SK-N-MC (cell line): ENCODE measurements at regions not wholly inside any gene's neighbourhood (a gene's known extent, or its start where the extent isn't known, plus 50 kb on each side); places are given as distances from the start of the nearest gene placed in this dataset.

Source experiments
- DNase-seq: peaks from one replicate; pipeline ENCODE4 v3.0.0-alpha.2; 2011; ENCODE audit warnings: low read depth, low spot score
- H3K27ac ChIP-seq: fragments of 200-600 bp; sonication (generic); 2 replicates; pipeline ENCODE4 v1.5.1; 2016; ENCODE audit warnings: mixed run types
- H3K36me3 ChIP-seq: fragments of 200-600 bp; sonication (generic); 2 replicates; pipeline ENCODE4 v1.6.1; 2017; ENCODE audit warnings: antibody characterized with exemption, low read length, mixed read lengths; ENCODE audit not compliant: insufficient read depth
- H3K4me3 ChIP-seq: fragments of 200-600 bp; sonication (generic); 2 replicates; pipeline ENCODE4 v1.5.1; 2016
- H3K9ac ChIP-seq: fragments of 200-600 bp; sonication (generic); 2 replicates; pipeline ENCODE4 v1.8.0; 2017; ENCODE audit warnings: mixed run types, mixed read lengths; ENCODE audit not compliant: insufficient read length
- H3K9me3 ChIP-seq: fragments of 200-600 bp; sonication (generic); 2 replicates; pipeline ENCODE4 v1.6.1; 2017; ENCODE audit warnings: low read depth, mild to moderate bottlenecking, antibody characterized with exemption, low read length, moderate library complexity, mixed read lengths
- EZH2 ChIP-seq: fragments of 200-600 bp; sonication (generic); IDR thresholded peaks from one replicate; pipeline ENCODE4 v1.6.1; 2017; ENCODE audit warnings: antibody characterized with exemption
- FOXP2 ChIP-seq: optimal IDR thresholded peaks from 2 replicates; pipeline ENCODE3; 2011; ENCODE audit warnings: mild to moderate bottlenecking, moderate library complexity; ENCODE audit not compliant: insufficient read depth; ENCODE audit errors: extremely low read length, control extremely low read depth
- POLR2AphosphoS5 ChIP-seq: IDR thresholded peaks from 2 replicates; pipeline ENCODE4 v1.6.1; 2012; ENCODE audit warnings: mild to moderate bottlenecking, low read depth, low read length, borderline replicate concordance

GRCh38 chr6:141403827-141404226, 728.9 kb upstream of the GJE1 start:
- TF ChIP-seq POLR2AphosphoS5 (no peak), EZH2 (no peak), FOXP2 (no peak)
- H3K4me3 ChIP-seq = no peak overlapping the region
- H3K9ac ChIP-seq = no peak overlapping the region
- no peaks in the 10 kb centered on the region for H3K36me3 ChIP-seq
- H3K9me3 ChIP-seq = no peaks in the 10 kb centered on the region
- H3K27ac ChIP-seq = no peak overlapping the region
- DNase-seq = no peak

GRCh38 chr6:141403103-141403502, 729.6 kb upstream of the GJE1 start:
- Histone ChIP-seq H3K4me3 (no peak overlapping the region), H3K9me3 (no peaks in the 10 kb centered on the region), H3K36me3 (no peaks in the 10 kb centered on the region), H3K9ac (no peak overlapping the region), H3K27ac (no peak overlapping the region)
- DNase-seq = no peak
- TF ChIP-seq EZH2 (no peak), FOXP2 (no peak), POLR2AphosphoS5 (no peak)

DNA sequence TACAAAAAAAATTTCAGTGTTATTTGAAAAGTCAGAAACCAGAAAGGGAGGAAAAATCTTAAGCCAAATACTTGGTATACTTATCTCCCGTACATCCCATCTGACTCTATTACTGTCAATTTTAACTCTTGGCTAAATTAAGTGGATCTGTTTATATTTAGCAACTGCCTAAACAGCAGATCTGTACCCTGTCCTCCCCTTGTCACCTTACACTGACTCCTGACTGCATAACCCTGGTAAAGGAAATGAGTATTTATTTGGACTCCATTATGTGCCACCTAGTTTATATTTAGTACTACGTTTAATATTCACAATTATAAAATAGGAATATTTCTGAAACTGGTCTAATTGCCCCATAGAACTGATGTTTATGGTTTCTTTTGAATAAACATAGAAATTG, 730.2 kb upstream of the GJE1 start:
- H3K36me3 ChIP-seq = no peaks in the 10 kb centered on the region

DNA sequence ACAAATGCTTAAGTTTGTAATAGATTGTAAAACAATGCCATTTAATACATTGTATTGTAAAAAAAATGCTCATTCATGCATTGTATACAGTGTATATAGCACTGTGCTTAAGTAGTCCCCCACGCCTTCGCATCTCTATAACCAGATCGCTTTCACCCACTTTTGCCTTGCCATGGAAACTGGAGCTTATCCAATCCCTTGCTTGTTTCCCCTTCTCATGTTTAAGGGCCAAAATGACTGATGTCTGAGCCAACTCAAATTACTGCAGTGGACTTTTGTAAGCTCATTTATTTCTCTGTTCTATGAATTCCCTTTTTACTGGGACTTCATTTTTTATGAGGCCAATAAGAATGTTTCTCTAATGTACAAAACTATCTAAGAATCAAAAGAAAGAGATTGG, 730.9 kb upstream of the GJE1 start:
- TF ChIP-seq POLR2AphosphoS5 (no peak), FOXP2 (no peak), EZH2 (no peak)
- no peak for DNase-seq
- H3K4me3 ChIP-seq = no peak overlapping the region
- no peak overlapping the region for H3K9ac ChIP-seq
- no peaks in the 10 kb centered on the region for H3K9me3 ChIP-seq
- H3K36me3 ChIP-seq = no peaks in the 10 kb centered on the region
- H3K27ac ChIP-seq = no peak overlapping the region

More for the DNA sequence above, 730.2 kb upstream of the GJE1 start:
- no peak overlapping the region for H3K9ac ChIP-seq
- DNase-seq = no peak
- TF ChIP-seq FOXP2 (no peak), EZH2 (no peak), POLR2AphosphoS5 (no peak)
- H3K27ac ChIP-seq = no peak overlapping the region
- H3K4me3 ChIP-seq = no peak overlapping the region
- H3K9me3 ChIP-seq = no peaks in the 10 kb centered on the region

DNA sequence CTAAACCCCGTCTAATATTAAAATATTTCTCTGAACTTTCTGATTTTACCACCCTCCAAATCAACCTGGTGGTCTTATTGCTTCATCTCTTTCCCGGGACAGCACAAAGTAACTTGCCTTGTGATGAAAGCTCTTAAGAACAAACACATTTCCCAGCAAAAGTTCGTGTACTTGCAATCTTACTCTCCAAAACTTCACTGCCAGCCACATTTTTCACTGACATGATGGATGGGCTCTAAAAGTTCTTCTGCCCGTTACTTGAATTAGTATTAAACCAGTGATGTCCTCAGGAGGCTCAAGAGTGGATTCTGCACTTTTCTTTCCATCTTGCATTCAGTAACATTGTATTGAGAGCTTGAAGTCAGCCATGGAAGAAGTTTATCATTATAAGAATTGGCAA, 731.6 kb upstream of the GJE1 start:
- H3K9me3 ChIP-seq = no peaks in the 10 kb centered on the region
- no peak overlapping the region for H3K4me3 ChIP-seq
- no peak for DNase-seq
- TF ChIP-seq POLR2AphosphoS5 = no peak
- TF ChIP-seq FOXP2 = no peak
- no peak for TF ChIP-seq EZH2
- H3K27ac ChIP-seq = no peak overlapping the region
- no peaks in the 10 kb centered on the region for H3K36me3 ChIP-seq
- no peak overlapping the region for H3K9ac ChIP-seq

- no peak overlapping the region; the same call in 1 of the 2 replicates for H3K4me3 ChIP-seq
- H3K36me3 ChIP-seq = no peaks in the 10 kb centered on the region
- no peak for DNase-seq
- 0 out of 2 replicates have a peak overlapping the region, but pooled peaks have one; percentile 37 for H3K27ac ChIP-seq
- TF ChIP-seq FOXP2 (no peak), POLR2AphosphoS5 (no peak), EZH2 (no peak)
- no peak overlapping the region for H3K9ac ChIP-seq
- no peaks in the 10 kb centered on the region for H3K9me3 ChIP-seq
Measured at GRCh38 chr6:141398949-141399348, 733.8 kb upstream of the GJE1 start.

GRCh38 chr6:141395443-141396008, 737.2 kb upstream of the GJE1 start:
- H3K9me3 ChIP-seq = no peaks in the 10 kb centered on the region
- H3K36me3 ChIP-seq = no peaks in the 10 kb centered on the region
- H3K4me3 ChIP-seq = no peak overlapping the region
- no peak overlapping the region for H3K27ac ChIP-seq
- DNase-seq = no peak
- TF ChIP-seq FOXP2 = no peak
- no peak for TF ChIP-seq EZH2
- no peak for TF ChIP-seq POLR2AphosphoS5
- H3K9ac ChIP-seq = no peak overlapping the region

DNA sequence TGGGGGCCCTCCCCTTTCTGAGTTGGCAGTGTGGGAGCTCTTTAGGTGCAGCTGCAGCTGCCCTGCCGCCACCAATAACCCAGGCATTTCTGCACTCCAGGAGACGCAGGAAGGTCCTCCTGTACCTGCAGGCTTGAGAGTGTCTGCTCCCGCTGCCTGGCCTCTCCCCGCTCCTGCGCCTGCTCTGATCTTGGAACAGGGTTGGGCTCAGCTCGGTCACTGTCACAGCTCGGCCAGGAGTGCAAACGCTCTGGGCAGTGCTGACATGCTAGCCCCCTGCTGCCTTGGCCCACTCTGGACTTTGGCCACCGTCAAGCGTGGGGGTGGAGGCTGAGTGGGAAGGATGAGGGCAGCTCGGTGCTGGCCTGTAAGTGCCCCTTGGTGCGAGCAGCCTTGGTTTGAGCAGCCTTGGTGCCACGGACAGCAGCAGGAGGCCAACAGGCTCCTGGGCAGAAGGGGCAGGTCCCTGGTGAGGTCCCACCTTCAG, 738.1 kb upstream of the GJE1 start:
- Histone ChIP-seq H3K27ac (no peak overlapping the region), H3K36me3 (no peaks in the 10 kb centered on the region), H3K9ac (no peak overlapping the region), H3K4me3 (no peak overlapping the region), H3K9me3 (no peaks in the 10 kb centered on the region)
- no peak for TF ChIP-seq EZH2
- TF ChIP-seq POLR2AphosphoS5 = no peak
- no peak for TF ChIP-seq FOXP2
- no peak for DNase-seq

GRCh38 chr6:141394125-141394536, 738.6 kb upstream of the GJE1 start:
- Histone ChIP-seq H3K9me3 (no peaks in the 10 kb centered on the region), H3K27ac (no peak overlapping the region), H3K36me3 (no peaks in the 10 kb centered on the region), H3K4me3 (no peak overlapping the region), H3K9ac (no peak overlapping the region)
- no peak for TF ChIP-seq FOXP2
- TF ChIP-seq EZH2 = no peak
- TF ChIP-seq POLR2AphosphoS5 = no peak
- no peak for DNase-seq
